ENCODE measurements at regions not wholly inside any gene's neighbourhood (a gene's known extent, or its start where the extent isn't known, plus 50 kb on each side); places are given as distances from the start of the nearest gene placed in this dataset.

GRCh38 chr5:1949253-1949652 is 66.5 kb upstream of the IRX4 start:
- peak overlapping the region; percentile 6; the same call in 1 of the 2 replicates for H3K4me3 ChIP-seq (ENCODE audit: low read depth, low read length)
- DNase-seq (ENCODE audit: low read depth) = no peak
- TF ChIP-seq CTCF (IDR thresholded peaks at IDR 0.05; ENCODE audit: control insufficient read depth, extremely low read depth, insufficient read depth) = no peak

- H3K4me3 ChIP-seq (ENCODE audit: low read depth, low read length) = peak overlapping the region; percentile 6; the same call in 1 of the 2 replicates
- peak; percentile 27 for DNase-seq (ENCODE audit: low read depth)
- no peak for TF ChIP-seq CTCF (IDR thresholded peaks at IDR 0.05; ENCODE audit: control insufficient read depth, extremely low read depth, insufficient read depth)
These were observed 66.0 kb upstream of the IRX4 start for GRCh38 chr5:1948663-1949191.

- H3K4me3 ChIP-seq (ENCODE audit: low read depth, low read length) = no peak overlapping the region
- TF ChIP-seq CTCF (IDR thresholded peaks at IDR 0.05; ENCODE audit: control insufficient read depth, extremely low read depth, insufficient read depth) = no peak
- no peak for DNase-seq (ENCODE audit: low read depth)
These were observed 65.4 kb upstream of the IRX4 start for GRCh38 chr5:1948111-1948510.

GRCh38 chr5:1946776-1947175 is 64.1 kb upstream of the IRX4 start:
- TF ChIP-seq CTCF (IDR thresholded peaks at IDR 0.05; ENCODE audit: control insufficient read depth, extremely low read depth, insufficient read depth) = no peak
- DNase-seq (ENCODE audit: low read depth) = no peak
- no peak overlapping the region for H3K4me3 ChIP-seq (ENCODE audit: low read depth, low read length)

- DNase-seq (ENCODE audit: low read depth) = no peak
- no peak for TF ChIP-seq CTCF (IDR thresholded peaks at IDR 0.05; ENCODE audit: control insufficient read depth, extremely low read depth, insufficient read depth)
- H3K4me3 ChIP-seq (ENCODE audit: low read depth, low read length) = no peak overlapping the region
These were observed 63.5 kb upstream of the IRX4 start for GRCh38 chr5:1946122-1946677.

- no peak overlapping the region for H3K4me3 ChIP-seq (ENCODE audit: low read depth, low read length)
- no peak for TF ChIP-seq CTCF (IDR thresholded peaks at IDR 0.05; ENCODE audit: control insufficient read depth, extremely low read depth, insufficient read depth)
- no peak for DNase-seq (ENCODE audit: low read depth)
These were observed 62.9 kb upstream of the IRX4 start for GRCh38 chr5:1945606-1946005.

- no peak for TF ChIP-seq CTCF (IDR thresholded peaks at IDR 0.05; ENCODE audit: control insufficient read depth, extremely low read depth, insufficient read depth)
- DNase-seq (ENCODE audit: low read depth) = no peak
- no peak overlapping the region for H3K4me3 ChIP-seq (ENCODE audit: low read depth, low read length)
These were observed 61.7 kb upstream of the IRX4 start for GRCh38 chr5:1944408-1944807.
